ENCODE measurements at regions not wholly inside any gene's neighbourhood (a gene's known extent, or its start where the extent isn't known, plus 50 kb on each side); places are given as distances from the start of the nearest gene placed in this dataset.

- Histone ChIP-seq H3K27me3 (ENCODE audit: insufficient read depth) (0 out of 2 replicates have a peak, but pooled peaks cover 5% of the 10 kb centered on the region), H3F3A (replicated peaks; ENCODE audit: low read depth) (no peaks in the 10 kb centered on the region), H3K79me2 (replicated peaks; ENCODE audit: insufficient read depth) (no peaks in the 10 kb centered on the region), H3K4me2 (no peak overlapping the region), H3K27ac (ENCODE audit: low read depth) (no peak overlapping the region), H3K4me3 (no peak overlapping the region), H3K9me2 (ENCODE audit: insufficient read depth) (no peaks in the 10 kb centered on the region), H2AFZ (no peak overlapping the region), H4K20me1 (replicated peaks; ENCODE audit: insufficient read depth) (no peaks in the 10 kb centered on the region), H3K4me1 (ENCODE audit: insufficient read depth) (peaks cover 21% of the 10 kb centered on the region), H3K36me3 (ENCODE audit: insufficient read depth) (no peaks in the 10 kb centered on the region)
- ATAC-seq (no peak), DNase-seq (ENCODE audit: low spot score) (no peak)
- H3K9me3 Mint-ChIP-seq = no peaks in the 10 kb centered on the region
- H3K27ac Mint-ChIP-seq = no peak overlapping the region
- peaks cover 15% of the 10 kb centered on the region for H3K27me3 Mint-ChIP-seq (ENCODE audit: insufficient read depth, low read depth, poor library complexity)
- H3K4me3 Mint-ChIP-seq = no peak overlapping the region
- H3K4me1 Mint-ChIP-seq = peaks cover 37% of the 10 kb centered on the region
- no peaks in the 10 kb centered on the region for H3K36me3 Mint-ChIP-seq (ENCODE audit: low read depth)
- TF ChIP-seq REST (IDR thresholded peaks at IDR 0.05; ENCODE audit: unreplicated experiment) (no peak), STAT1 (IDR thresholded peaks at IDR 0.05; ENCODE audit: unreplicated experiment) (no peak)
These were observed 123.7 kb downstream of the FOXD2 start for GRCh38 chr1:47561523-47562007.

- Mint-ChIP-seq H3K36me3 (ENCODE audit: low read depth) (no peaks in the 10 kb centered on the region), H3K27ac (no peak overlapping the region), H3K4me3 (no peak overlapping the region), H3K27me3 (ENCODE audit: insufficient read depth, low read depth, poor library complexity) (peaks cover 17% of the 10 kb centered on the region), H3K9me3 (no peaks in the 10 kb centered on the region), H3K4me1 (peaks cover 35% of the 10 kb centered on the region)
- DNase-seq (ENCODE audit: low spot score) = no peak
- no peaks in the 10 kb centered on the region for H3K36me3 ChIP-seq (ENCODE audit: insufficient read depth)
- H3K79me2 ChIP-seq (replicated peaks; ENCODE audit: insufficient read depth) = no peaks in the 10 kb centered on the region
- no peaks in the 10 kb centered on the region for H4K20me1 ChIP-seq (replicated peaks; ENCODE audit: insufficient read depth)
- H3K4me2 ChIP-seq = no peak overlapping the region
- H3K27ac ChIP-seq (ENCODE audit: low read depth) = no peak overlapping the region
- no peaks in the 10 kb centered on the region for H3F3A ChIP-seq (replicated peaks; ENCODE audit: low read depth)
- peaks cover 21% of the 10 kb centered on the region for H3K4me1 ChIP-seq (ENCODE audit: insufficient read depth)
- H2AFZ ChIP-seq = no peak overlapping the region
- H3K27me3 ChIP-seq (ENCODE audit: insufficient read depth) = 0 out of 2 replicates have a peak, but pooled peaks cover 5% of the 10 kb centered on the region
- ATAC-seq = no peak
- no peak overlapping the region for H3K4me3 ChIP-seq
- H3K9me2 ChIP-seq (ENCODE audit: insufficient read depth) = no peaks in the 10 kb centered on the region
- no peak for TF ChIP-seq STAT1 (IDR thresholded peaks at IDR 0.05; ENCODE audit: unreplicated experiment)
- no peak for TF ChIP-seq NANOG (IDR thresholded peaks at IDR 0.05; ENCODE audit: borderline replicate concordance)
- no peak for TF ChIP-seq REST (IDR thresholded peaks at IDR 0.05; ENCODE audit: unreplicated experiment)
- TF ChIP-seq CREB1 (CRISPR knock-in tag; IDR thresholded peaks at IDR 0.05; ENCODE audit: low read depth) = no peak
- no peak for TF ChIP-seq CTCF (conservative IDR thresholded peaks at IDR 0.05; ENCODE audit: low read depth in 2 of 2)
- TF ChIP-seq POLR2AphosphoS5 (IDR thresholded peaks at IDR 0.05; ENCODE audit: low read depth) = no peak
- no peak for TF ChIP-seq EZH2 (IDR thresholded peaks at IDR 0.05; ENCODE audit: low read depth, unreplicated experiment)
These were observed 124.3 kb downstream of the FOXD2 start for GRCh38 chr1:47562147-47562546.
